ENCODE measurements at regions not wholly inside any gene's neighbourhood (a gene's known extent, or its start where the extent isn't known, plus 50 kb on each side); places are given as distances from the start of the nearest gene placed in this dataset.

DNA sequence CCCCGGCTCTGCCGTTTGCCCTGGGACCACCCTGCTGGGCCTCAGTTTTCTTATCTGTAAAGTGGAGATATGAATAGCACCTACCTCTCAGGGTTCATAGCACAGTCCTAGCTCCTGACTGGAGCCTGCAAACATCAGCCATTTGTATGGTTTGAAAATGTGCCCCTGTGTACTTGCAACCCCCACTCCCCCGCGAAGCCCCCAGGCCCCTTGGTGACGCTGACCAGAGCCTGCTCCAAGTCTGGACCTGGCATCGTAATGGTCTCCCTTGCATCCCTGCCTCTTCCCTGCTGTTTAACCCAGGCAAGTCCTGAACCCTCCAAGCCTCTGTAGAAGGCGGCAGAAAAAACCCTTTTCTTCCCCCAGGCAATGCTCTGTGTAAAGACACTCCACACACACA lies 128.0 kb downstream of the IRF8 start:
- no peak for TF ChIP-seq CTCF (conservative IDR thresholded peaks at IDR 0.05 in 1 of 2, IDR thresholded peaks at IDR 0.05 in 1 of 2; ENCODE audit: extremely low read depth in 1 of 2, insufficient read depth in 1 of 2, low read depth in 1 of 2, low read length in 2 of 2)
- no peak for TF ChIP-seq EZH2 (IDR thresholded peaks at IDR 0.05; ENCODE audit: borderline replicate concordance, low read length)
